B cell (primary cell): ENCODE measurements at regions not wholly inside any gene's neighbourhood (a gene's known extent, or its start where the extent isn't known, plus 50 kb on each side); places are given as distances from the start of the nearest gene placed in this dataset.

Experiments
- ATAC-seq: fragments of 200-7000 bp; cut with Tn5 transposase; one replicate; pipeline ENCODE4 v1.10.0; 2021; ENCODE audit warnings: low read depth, mild to moderate bottlenecking, moderate number of reproducible peaks, moderate library complexity
- CTCF ChIA-PET: fragments of 350-600 bp; sonication (Branson Sonifier 250); formaldehyde crosslinking; loops from one replicate; lab custom pipeline; 2021; ENCODE audit warnings: antibody characterized with exemption, inconsistent platforms; lab: Charles Lee
- POLR2A ChIA-PET: fragments of 350-600 bp; sonication (Branson Sonifier 250); formaldehyde crosslinking; loops from one replicate; lab custom pipeline; 2021; ENCODE audit warnings: antibody characterized with exemption; lab: Charles Lee
- DNase-seq: peaks from one replicate; pipeline ENCODE4 v3.0.0; 2013
- H2AFZ ChIP-seq: 2 replicates; pipeline ENCODE4 v1.6.1; 2012; ENCODE audit warnings: mild to moderate bottlenecking, low read depth, low read length; ENCODE audit not compliant: insufficient read depth, poor library complexity, severe bottlenecking
- H3K27ac ChIP-seq, 2 donors: 1 replicate in 1 of 2; 2 replicates in 1 of 2; pipeline ENCODE4 v1.5.1; 2012 to 2013; ENCODE audit warnings: low read length in 2 of 2, mild to moderate bottlenecking in 2 of 2, moderate library complexity in 1 of 2
- H3K27me3 ChIP-seq, 4 experiments: fragments of 200-600 bp in 1 of 4; sonication (generic) in 1 of 4; replicated peaks in 1 of 4; 1 replicate in 2 of 4; 2 replicates in 2 of 4; pipeline versions ENCODE4 v1.6.1 to v1.7.0; 2013 to 2016; ENCODE audit warnings: low read length in 3 of 4, mild to moderate bottlenecking in 2 of 4, mixed read lengths in 1 of 4, moderate library complexity in 1 of 4; ENCODE audit not compliant: insufficient read depth in 4 of 4, control insufficient read depth in 3 of 4; ENCODE audit errors: control extremely low read depth in 1 of 4
- H3K36me3 ChIP-seq, 2 experiments: replicated peaks in 1 of 2; 1 replicate in 1 of 2; 2 replicates in 1 of 2; pipeline versions ENCODE4 v1.6.1 to v1.7.1; 2013; ENCODE audit warnings: low read length in 1 of 2; ENCODE audit not compliant: insufficient read depth in 2 of 2, control insufficient read depth in 1 of 2; ENCODE audit errors: control extremely low read depth in 1 of 2, extremely low read depth in 1 of 2
- H3K4me1 ChIP-seq, 2 donors: fragments of 200-600 bp in 1 of 2; sonication (generic) in 1 of 2; 1 replicate in 1 of 2; 2 replicates in 1 of 2; pipeline versions ENCODE4 v1.5.1 to v1.6.1; 2013 to 2017; ENCODE audit warnings: low read length in 2 of 2; ENCODE audit not compliant: control insufficient read depth in 2 of 2, insufficient read depth in 2 of 2
- H3K4me2 ChIP-seq: replicated peaks from 2 replicates; pipeline ENCODE3; 2012; ENCODE audit warnings: mild to moderate bottlenecking, low read depth, low read length; ENCODE audit not compliant: poor library complexity, severe bottlenecking
- H3K4me3 ChIP-seq, 5 experiments: fragments of 200-600 bp in 1 of 5; sonication (generic) in 1 of 5; 1 replicate in 3 of 5; 2 replicates in 2 of 5; pipeline versions ENCODE4 v1.5.1 to v1.7.0; 2011 to 2016; ENCODE audit warnings: low read length in 4 of 5, mild to moderate bottlenecking in 4 of 5, low read depth in 2 of 5, control low read depth in 1 of 5, moderate library complexity in 1 of 5; ENCODE audit not compliant: insufficient read depth in 1 of 5; ENCODE audit errors: control extremely low read depth in 1 of 5, extremely low read depth in 1 of 5
- H3K79me2 ChIP-seq: fragments of 200-600 bp; sonication (generic); one replicate; pipeline ENCODE4 v1.6.0; 2016; ENCODE audit warnings: low read length; ENCODE audit not compliant: control insufficient read depth, insufficient read depth
- H3K9ac ChIP-seq: fragments of 200-600 bp; sonication (generic); 2 replicates; pipeline ENCODE4 v1.6.1; 2017; ENCODE audit warnings: mild to moderate bottlenecking, low read length, moderate library complexity
- H3K9me3 ChIP-seq, 3 donors: one replicate each; pipeline versions ENCODE4 v1.6.1 to v1.7.1; 2013; ENCODE audit warnings: low read length in 2 of 3; ENCODE audit not compliant: control insufficient read depth in 2 of 3, insufficient read depth in 1 of 3; ENCODE audit errors: control extremely low read depth in 1 of 3
- H4K20me1 ChIP-seq: 2 replicates; pipeline ENCODE4 v1.6.0; 2012; ENCODE audit warnings: mild to moderate bottlenecking, low read length; ENCODE audit not compliant: insufficient read depth, control insufficient read depth, poor library complexity, severe bottlenecking
- H3K27ac Mint-ChIP-seq: one replicate; pipeline ENCODE4 v1.8.0; 2021; ENCODE audit warnings: mixed read lengths
- H3K27me3 Mint-ChIP-seq: one replicate; pipeline ENCODE4 v1.8.0; 2021; ENCODE audit warnings: mixed read lengths
- H3K4me1 Mint-ChIP-seq: one replicate; pipeline ENCODE4 v1.8.0; 2021; ENCODE audit warnings: mixed read lengths
- H3K4me3 Mint-ChIP-seq: one replicate; pipeline ENCODE4 v1.8.0; 2021; ENCODE audit warnings: mixed read lengths
- H3K9me3 Mint-ChIP-seq: one replicate; pipeline ENCODE4 v1.8.0; 2022; ENCODE audit warnings: mixed read lengths; ENCODE audit not compliant: insufficient read depth
- CTCF ChIP-seq: fragments of 200-600 bp; IDR thresholded peaks from one replicate; pipeline ENCODE4 v1.8.0; 2022; ENCODE audit warnings: antibody characterized with exemption, mild to moderate bottlenecking
- EZH2 ChIP-seq: IDR thresholded peaks from 2 replicates; pipeline ENCODE4 v1.6.1; 2012; ENCODE audit warnings: borderline replicate concordance, low read depth, mild to moderate bottlenecking, moderate library complexity, low read length; ENCODE audit not compliant: insufficient read depth, poor library complexity, severe bottlenecking
- WGBS: methylation state at CpG from one replicate; pipeline ENCODE4 v1.1.5; 2013; ENCODE audit warnings: missing lambda C conversion rate; ENCODE audit not compliant: insufficient coverage; 5-methylcytosine and 5-hydroxymethylcytosine counted together
- intact Hi-C: fragments of 100-400 bp; cut with micrococcal nuclease; formaldehyde crosslinking; loops from one replicate; pipeline ENCODE4 v1.10.0; 2022

- H3K4me1 ChIP-seq = no peaks in the 10 kb centered on the region
- intact Hi-C loops = no loop called here
- H3K4me3 Mint-ChIP-seq = no peak overlapping the region
- H3K36me3 ChIP-seq = no peaks in the 10 kb centered on the region
- H3K4me2 ChIP-seq = no peak overlapping the region
- 80% methylated on average over 1 of the region's 4 CpGs for WGBS
- no peaks in the 10 kb centered on the region for H3K9me3 Mint-ChIP-seq
- ChIA-PET POLR2A (no interaction called here), CTCF (no interaction called here)
- H4K20me1 ChIP-seq = no peaks in the 10 kb centered on the region
- TF ChIP-seq EZH2 (no peak), CTCF (no peak)
- H3K9me3 ChIP-seq = peaks cover 0 to 8% (median 0%) of the 10 kb centered on the region in 3 donors
- H3K27me3 Mint-ChIP-seq = no peaks in the 10 kb centered on the region
- H3K79me2 ChIP-seq = no peaks in the 10 kb centered on the region
- H3K27ac Mint-ChIP-seq = no peak overlapping the region
- no peaks in the 10 kb centered on the region for H3K4me1 Mint-ChIP-seq
- H3K27ac ChIP-seq = no peak overlapping the region
- H3K27me3 ChIP-seq = no peaks in the 10 kb centered on the region
- no peak overlapping the region for H3K4me3 ChIP-seq
- no peak overlapping the region for H2AFZ ChIP-seq
- H3K9ac ChIP-seq = no peak overlapping the region
- ATAC-seq (no peak), DNase-seq (no peak)
These were observed 540.1 kb upstream of the MIS18BP1 start for GRCh38 chr14:45793081-45793480.

GRCh38 chr14:45790293-45790692, 537.3 kb upstream of the MIS18BP1 start:
- intact Hi-C loops = no loop called here
- DNase-seq (no peak), ATAC-seq (no peak)
- Histone ChIP-seq H3K4me3 (no peak overlapping the region), H3K27me3 (no peaks in the 10 kb centered on the region), H3K4me1 (no peaks in the 10 kb centered on the region), H3K27ac (no peak overlapping the region), H3K9me3 (peaks cover 4 to 10% (median 5%) of the 10 kb centered on the region in 3 donors), H3K36me3 (no peaks in the 10 kb centered on the region), H3K79me2 (no peaks in the 10 kb centered on the region), H4K20me1 (no peaks in the 10 kb centered on the region), H3K9ac (no peak overlapping the region), H2AFZ (no peak overlapping the region), H3K4me2 (no peak overlapping the region)
- Mint-ChIP-seq H3K4me1 (no peaks in the 10 kb centered on the region), H3K9me3 (peaks cover 4% of the 10 kb centered on the region), H3K27ac (no peak overlapping the region), H3K27me3 (no peaks in the 10 kb centered on the region), H3K4me3 (no peak overlapping the region)
- POLR2A ChIA-PET = no interaction called here
- TF ChIP-seq CTCF (no peak), EZH2 (no peak)
- no CpG with 5 or more reads among the region's 1 CpG for WGBS
- CTCF ChIA-PET = no interaction called here
